Neural cell (in vitro differentiated cells): ENCODE measurements at regions not wholly inside any gene's neighbourhood (a gene's known extent, or its start where the extent isn't known, plus 50 kb on each side); places are given as distances from the start of the nearest gene placed in this dataset.

Experiments
- H2AFZ ChIP-seq: fragments of 200-600, 300-800 bp; sonication (generic), shearing (Covaris generic); 2 replicates; pipeline ENCODE4 v1.6.0; 2014; ENCODE audit warnings: low read depth, mild to moderate bottlenecking, antibody characterized with exemption, low read length, moderate library complexity
- H3F3A ChIP-seq: fragments of 200-600 bp; shearing (Covaris generic); 2 replicates; pipeline ENCODE4 v1.6.1; 2016; ENCODE audit warnings: mild to moderate bottlenecking, moderate library complexity, mixed read lengths, antibody characterized with exemption, low read length; ENCODE audit not compliant: insufficient read depth, poor library complexity, severe bottlenecking
- H3K27ac ChIP-seq: fragments of 200-600, 300-800 bp; sonication (generic), shearing (Covaris generic); 2 replicates; pipeline ENCODE4 v1.5.1; 2014; ENCODE audit warnings: mild to moderate bottlenecking, low read length, moderate library complexity
- H3K27me3 ChIP-seq: fragments of 300-800, 200-600 bp; sonication (generic), shearing (Covaris generic); 2 replicates; pipeline ENCODE4 v1.6.0; 2014; ENCODE audit warnings: mild to moderate bottlenecking, low read depth, low read length, moderate library complexity; ENCODE audit not compliant: insufficient read depth
- H3K36me3 ChIP-seq: fragments of 300-800, 200-600 bp; sonication (generic), shearing (Covaris generic); 2 replicates; pipeline ENCODE4 v1.5.1; 2014; ENCODE audit warnings: mild to moderate bottlenecking, antibody characterized with exemption, low read length, moderate library complexity; ENCODE audit not compliant: insufficient read depth
- H3K4me2 ChIP-seq: fragments of 300-800, 200-600 bp; sonication (generic), shearing (Covaris generic); 2 replicates; pipeline ENCODE4 v1.6.0; 2014; ENCODE audit warnings: mild to moderate bottlenecking, low read length
- H3K4me3 ChIP-seq: fragments of 300-800, 200-600 bp; sonication (generic), shearing (Covaris generic); 2 replicates; pipeline ENCODE4 v1.5.1; 2014; ENCODE audit warnings: mild to moderate bottlenecking, low read length, moderate library complexity
- H3K79me2 ChIP-seq: fragments of 200-600 bp; shearing (Covaris generic); replicated peaks from 2 replicates; pipeline ENCODE4 v1.6.0; 2014; ENCODE audit warnings: mild to moderate bottlenecking, low read length, moderate library complexity; ENCODE audit not compliant: insufficient read depth
- H3K9ac ChIP-seq: fragments of 300-800, 200-600 bp; sonication (generic), shearing (Covaris generic); 2 replicates; pipeline ENCODE4 v1.6.1; 2016; ENCODE audit warnings: mild to moderate bottlenecking, low read length, mixed read lengths
- H3K9me2 ChIP-seq: fragments of 200-600 bp; shearing (Covaris generic); 2 replicates; pipeline ENCODE4 v1.6.1; 2016; ENCODE audit warnings: mild to moderate bottlenecking, low read length, mixed read lengths; ENCODE audit not compliant: insufficient read depth
- H3K9me3 ChIP-seq: fragments of 200-600, 300-800 bp; sonication (generic), shearing (Covaris generic); 2 replicates; pipeline ENCODE4 v1.6.1; 2016; ENCODE audit warnings: mild to moderate bottlenecking, mixed run types, low read length, moderate library complexity, mixed read lengths
- H4K20me1 ChIP-seq: fragments of 200-600 bp; shearing (Covaris generic); 2 replicates; pipeline ENCODE4 v1.6.1; 2016; ENCODE audit warnings: mild to moderate bottlenecking, mixed run types; ENCODE audit not compliant: insufficient read depth
- EP300 ChIP-seq: fragments of 450-650 bp; conservative IDR thresholded peaks from 2 replicates; pipeline ENCODE4 v1.6.1; 2014; ENCODE audit warnings: antibody characterized with exemption, mild to moderate bottlenecking, moderate library complexity; ENCODE audit not compliant: poor library complexity, severe bottlenecking
- EZH2 ChIP-seq: fragments of 200-600, 300-800 bp; shearing (Covaris generic), sonication (generic); IDR thresholded peaks from 2 replicates; pipeline ENCODE4 v1.6.1; 2014; ENCODE audit warnings: antibody characterized with exemption, low read length, borderline replicate concordance, mild to moderate bottlenecking; ENCODE audit not compliant: insufficient read depth, poor library complexity, severe bottlenecking
- MXI1 ChIP-seq: fragments of 450-650 bp; conservative IDR thresholded peaks from 2 replicates; pipeline ENCODE4 v1.6.1; 2014; ENCODE audit warnings: antibody characterized with exemption, mild to moderate bottlenecking; ENCODE audit not compliant: poor library complexity, severe bottlenecking
- POLR2AphosphoS5 ChIP-seq: IDR thresholded peaks from 2 replicates; pipeline ENCODE4 v1.6.1; 2012
- RAD21 ChIP-seq: fragments of 450-650 bp; conservative IDR thresholded peaks from 2 replicates; pipeline ENCODE4 v1.6.1; 2014; ENCODE audit warnings: antibody characterized with exemption, mild to moderate bottlenecking, moderate library complexity
- SMC3 ChIP-seq: fragments of 450-650 bp; conservative IDR thresholded peaks from 2 replicates; pipeline ENCODE4 v1.6.1; 2014; ENCODE audit warnings: antibody characterized with exemption, mild to moderate bottlenecking, moderate library complexity; ENCODE audit not compliant: poor library complexity
- TAF1 ChIP-seq: IDR thresholded peaks from 2 replicates; pipeline ENCODE4 v1.6.1; 2012; ENCODE audit warnings: low read depth
- TF ChIP-seq, protein P1 (sequence below): IDR thresholded peaks from 2 replicates; pipeline ENCODE4 v1.6.1; 2012; ENCODE audit warnings: borderline replicate concordance
- TF ChIP-seq, protein P2 (sequence below): fragments of 450-650 bp; IDR thresholded peaks from 2 replicates; pipeline ENCODE4 v1.5.1; 2014; ENCODE audit warnings: antibody characterized with exemption, mild to moderate bottlenecking, moderate library complexity; ENCODE audit not compliant: poor library complexity, severe bottlenecking

DNA sequence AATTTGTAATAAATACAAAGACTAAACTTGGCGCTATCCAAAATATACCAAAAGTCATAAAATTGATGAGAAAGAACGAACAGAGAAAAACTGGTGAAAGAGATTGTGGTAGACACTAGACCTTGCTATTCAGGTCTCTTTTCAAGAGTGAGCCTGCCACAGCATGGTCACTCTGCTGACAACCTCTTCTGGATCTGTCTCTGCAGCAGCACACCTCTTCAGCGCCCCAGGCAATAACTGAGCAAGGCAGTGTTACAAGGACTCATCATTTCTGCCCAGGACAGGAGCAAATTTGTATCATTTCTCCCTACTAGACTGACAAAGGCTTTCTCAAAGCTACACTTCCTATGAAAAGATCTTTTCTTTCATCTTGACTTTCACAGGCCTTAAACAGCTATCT lies 976.0 kb downstream of the DNAJB9 start:
- no peak overlapping the region for H3K4me2 ChIP-seq
- no peaks in the 10 kb centered on the region for H3F3A ChIP-seq
- H3K9me2 ChIP-seq = no peaks in the 10 kb centered on the region
- H2AFZ ChIP-seq = no peak overlapping the region
- no peak overlapping the region for H3K27ac ChIP-seq
- no peaks in the 10 kb centered on the region for H3K9me3 ChIP-seq
- H3K79me2 ChIP-seq = no peaks in the 10 kb centered on the region
- TF ChIP-seq EP300 (no peak), SMC3 (no peak), MXI1 (no peak), POLR2AphosphoS5 (no peak), RAD21 (no peak), TAF1 (no peak), EZH2 (no peak)
- TF ChIP-seq, protein P1, sequence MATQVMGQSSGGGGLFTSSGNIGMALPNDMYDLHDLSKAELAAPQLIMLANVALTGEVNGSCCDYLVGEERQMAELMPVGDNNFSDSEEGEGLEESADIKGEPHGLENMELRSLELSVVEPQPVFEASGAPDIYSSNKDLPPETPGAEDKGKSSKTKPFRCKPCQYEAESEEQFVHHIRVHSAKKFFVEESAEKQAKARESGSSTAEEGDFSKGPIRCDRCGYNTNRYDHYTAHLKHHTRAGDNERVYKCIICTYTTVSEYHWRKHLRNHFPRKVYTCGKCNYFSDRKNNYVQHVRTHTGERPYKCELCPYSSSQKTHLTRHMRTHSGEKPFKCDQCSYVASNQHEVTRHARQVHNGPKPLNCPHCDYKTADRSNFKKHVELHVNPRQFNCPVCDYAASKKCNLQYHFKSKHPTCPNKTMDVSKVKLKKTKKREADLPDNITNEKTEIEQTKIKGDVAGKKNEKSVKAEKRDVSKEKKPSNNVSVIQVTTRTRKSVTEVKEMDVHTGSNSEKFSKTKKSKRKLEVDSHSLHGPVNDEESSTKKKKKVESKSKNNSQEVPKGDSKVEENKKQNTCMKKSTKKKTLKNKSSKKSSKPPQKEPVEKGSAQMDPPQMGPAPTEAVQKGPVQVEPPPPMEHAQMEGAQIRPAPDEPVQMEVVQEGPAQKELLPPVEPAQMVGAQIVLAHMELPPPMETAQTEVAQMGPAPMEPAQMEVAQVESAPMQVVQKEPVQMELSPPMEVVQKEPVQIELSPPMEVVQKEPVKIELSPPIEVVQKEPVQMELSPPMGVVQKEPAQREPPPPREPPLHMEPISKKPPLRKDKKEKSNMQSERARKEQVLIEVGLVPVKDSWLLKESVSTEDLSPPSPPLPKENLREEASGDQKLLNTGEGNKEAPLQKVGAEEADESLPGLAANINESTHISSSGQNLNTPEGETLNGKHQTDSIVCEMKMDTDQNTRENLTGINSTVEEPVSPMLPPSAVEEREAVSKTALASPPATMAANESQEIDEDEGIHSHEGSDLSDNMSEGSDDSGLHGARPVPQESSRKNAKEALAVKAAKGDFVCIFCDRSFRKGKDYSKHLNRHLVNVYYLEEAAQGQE = no peak
- TF ChIP-seq, protein P2, sequence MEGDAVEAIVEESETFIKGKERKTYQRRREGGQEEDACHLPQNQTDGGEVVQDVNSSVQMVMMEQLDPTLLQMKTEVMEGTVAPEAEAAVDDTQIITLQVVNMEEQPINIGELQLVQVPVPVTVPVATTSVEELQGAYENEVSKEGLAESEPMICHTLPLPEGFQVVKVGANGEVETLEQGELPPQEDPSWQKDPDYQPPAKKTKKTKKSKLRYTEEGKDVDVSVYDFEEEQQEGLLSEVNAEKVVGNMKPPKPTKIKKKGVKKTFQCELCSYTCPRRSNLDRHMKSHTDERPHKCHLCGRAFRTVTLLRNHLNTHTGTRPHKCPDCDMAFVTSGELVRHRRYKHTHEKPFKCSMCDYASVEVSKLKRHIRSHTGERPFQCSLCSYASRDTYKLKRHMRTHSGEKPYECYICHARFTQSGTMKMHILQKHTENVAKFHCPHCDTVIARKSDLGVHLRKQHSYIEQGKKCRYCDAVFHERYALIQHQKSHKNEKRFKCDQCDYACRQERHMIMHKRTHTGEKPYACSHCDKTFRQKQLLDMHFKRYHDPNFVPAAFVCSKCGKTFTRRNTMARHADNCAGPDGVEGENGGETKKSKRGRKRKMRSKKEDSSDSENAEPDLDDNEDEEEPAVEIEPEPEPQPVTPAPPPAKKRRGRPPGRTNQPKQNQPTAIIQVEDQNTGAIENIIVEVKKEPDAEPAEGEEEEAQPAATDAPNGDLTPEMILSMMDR = no peak
- H4K20me1 ChIP-seq = no peaks in the 10 kb centered on the region
- H3K36me3 ChIP-seq = no peaks in the 10 kb centered on the region
- no peaks in the 10 kb centered on the region for H3K27me3 ChIP-seq
- no peak overlapping the region for H3K9ac ChIP-seq
- H3K4me3 ChIP-seq = no peak overlapping the region

DNA sequence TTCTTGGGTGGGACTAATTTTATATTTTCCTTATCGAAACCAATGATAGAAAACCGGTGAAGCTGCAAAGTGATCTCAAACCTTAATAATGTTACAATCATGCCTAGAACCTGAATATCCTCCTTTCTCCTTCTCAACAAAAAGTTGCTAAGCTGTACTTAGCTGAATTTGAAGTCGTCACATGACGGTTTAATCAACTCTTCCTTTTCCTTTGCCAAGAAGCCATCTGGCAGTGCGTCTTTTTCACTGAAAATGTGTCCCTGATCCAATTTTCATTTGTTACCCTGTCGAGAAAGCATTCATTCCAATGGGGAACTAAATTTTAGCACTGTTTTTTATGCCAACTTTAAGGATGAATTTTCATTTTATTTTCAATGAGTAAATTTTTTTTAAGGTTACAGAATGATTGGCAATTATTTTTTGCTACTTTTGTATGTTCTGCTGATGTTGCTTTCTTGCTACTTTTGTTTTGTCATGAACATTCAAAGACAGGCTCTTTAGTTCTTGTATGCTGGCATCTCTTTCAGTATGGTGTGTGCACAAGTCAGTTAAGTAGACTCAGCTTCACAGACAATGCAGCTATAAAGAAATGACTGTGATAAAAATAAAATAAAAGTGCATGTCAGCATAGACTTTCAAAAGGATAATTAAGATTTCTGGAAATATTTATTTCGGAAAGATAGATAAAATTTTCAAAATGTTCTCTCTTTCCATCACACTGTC lies 980.0 kb downstream of the DNAJB9 start:
- no peak overlapping the region for H3K27ac ChIP-seq
- H3K9me3 ChIP-seq = no peaks in the 10 kb centered on the region
- H3K9ac ChIP-seq = no peak overlapping the region
- no peak for TF ChIP-seq EP300
- H3K36me3 ChIP-seq = no peaks in the 10 kb centered on the region
- H3F3A ChIP-seq = no peaks in the 10 kb centered on the region
- no peak overlapping the region for H3K4me2 ChIP-seq
- H3K79me2 ChIP-seq = no peaks in the 10 kb centered on the region
- no peaks in the 10 kb centered on the region for H3K27me3 ChIP-seq
- H2AFZ ChIP-seq = no peak overlapping the region
- no peaks in the 10 kb centered on the region for H3K9me2 ChIP-seq
- no peaks in the 10 kb centered on the region for H4K20me1 ChIP-seq
- no peak overlapping the region for H3K4me3 ChIP-seq

DNA sequence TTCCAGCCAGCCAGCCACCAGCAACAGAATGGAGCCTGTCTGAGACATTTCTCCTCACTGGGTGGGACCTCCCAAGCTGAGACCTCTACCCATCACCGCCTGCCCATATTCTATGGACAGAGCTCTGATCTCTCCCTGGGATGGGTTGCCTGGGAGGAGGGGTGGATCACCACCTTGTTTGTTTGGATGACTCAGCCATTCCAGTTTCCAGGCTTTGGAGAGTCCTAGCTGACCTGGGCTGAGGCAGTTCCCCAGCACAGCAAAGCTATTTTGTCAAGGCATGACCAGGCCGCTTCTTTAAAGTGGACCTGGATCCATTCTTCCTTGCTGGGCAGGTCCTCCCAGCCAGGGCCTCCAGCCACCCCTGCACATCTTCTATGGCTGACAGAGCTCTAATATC lies 982.3 kb downstream of the DNAJB9 start:
- H3K36me3 ChIP-seq = no peaks in the 10 kb centered on the region
- no peak for TF ChIP-seq RAD21
- TF ChIP-seq, protein P1 = no peak
- TF ChIP-seq, protein P2 = no peak
- no peak for TF ChIP-seq MXI1
- TF ChIP-seq TAF1 = no peak
- no peak for TF ChIP-seq POLR2AphosphoS5
- TF ChIP-seq EZH2 = no peak
- TF ChIP-seq SMC3 = no peak
- TF ChIP-seq EP300 = no peak

More for the DNA sequence above, 982.3 kb downstream of the DNAJB9 start:
- no peaks in the 10 kb centered on the region for H3K79me2 ChIP-seq
- H3K9me3 ChIP-seq = no peaks in the 10 kb centered on the region
- H3K27ac ChIP-seq = no peak overlapping the region
- H3F3A ChIP-seq = no peaks in the 10 kb centered on the region
- H4K20me1 ChIP-seq = no peaks in the 10 kb centered on the region
- H3K9ac ChIP-seq = no peak overlapping the region
- no peak overlapping the region for H3K4me3 ChIP-seq
- no peaks in the 10 kb centered on the region for H3K27me3 ChIP-seq
- no peak overlapping the region for H2AFZ ChIP-seq
- H3K4me2 ChIP-seq = no peak overlapping the region
- H3K9me2 ChIP-seq = no peaks in the 10 kb centered on the region
